Endothelial cell of umbilical vein (primary cell): ENCODE measurements at regions not wholly inside any gene's neighbourhood (a gene's known extent, or its start where the extent isn't known, plus 50 kb on each side); places are given as distances from the start of the nearest gene placed in this dataset.

Experiments used
- BruUV-seq: library from RNA; stranded (reverse); fragments of 400-500 nt; replicated peaks from 2 replicates; lab custom pipeline; 2021; lab: Mats Ljungman, UMichigan
- CTCF ChIA-PET: fragments of 300-600, 350-600 bp; sonication (Branson Sonifier 250); formaldehyde crosslinking; loops from one replicate; lab custom pipeline; 2021; ENCODE audit warnings: antibody characterized with exemption, inconsistent platforms; lab: Charles Lee
- POLR2A ChIA-PET: fragments of 300-600, 350-600 bp; sonication (Branson Sonifier 250); formaldehyde crosslinking; loops from one replicate; lab custom pipeline; 2021; ENCODE audit warnings: antibody characterized with exemption, inconsistent platforms; lab: Charles Lee
- DNase-seq: peaks from one replicate; pipeline ENCODE4 v3.0.0-alpha.2; 2011; ENCODE audit warnings: low read depth, low spot score
- FAIRE-seq: peaks from 2 replicates; lab custom pipeline; 2011; peaks lifted over from hg19 to GRCh38; lab: Jason Lieb, UNC
- H2AFZ ChIP-seq: 2 replicates; pipeline ENCODE4 v1.6.0; 2012; ENCODE audit warnings: low read depth, low read length, control low read depth, inconsistent platforms
- H3K27ac ChIP-seq: 2 replicates; pipeline ENCODE4 v1.5.1; 2011; ENCODE audit warnings: low read depth, mild to moderate bottlenecking, control low read depth, low read length, moderate library complexity; ENCODE audit not compliant: insufficient read depth
- H3K27me3 ChIP-seq, 2 experiments: 2 replicates each; pipeline versions ENCODE4 v1.6.0 to v1.6.1; 2011; ENCODE audit warnings: low read length in 2 of 2, mixed read lengths in 1 of 2; ENCODE audit not compliant: control insufficient read depth in 2 of 2, insufficient read depth in 2 of 2
- H3K36me3 ChIP-seq, 2 experiments: 2 replicates in 1 of 2; 3 replicates in 1 of 2; pipeline ENCODE4 v1.5.1; 2011; ENCODE audit warnings: low read length in 2 of 2, mild to moderate bottlenecking in 1 of 2, moderate library complexity in 1 of 2; ENCODE audit not compliant: control insufficient read depth in 2 of 2, insufficient read depth in 2 of 2; ENCODE audit errors: extremely low read depth in 1 of 2
- H3K4me1 ChIP-seq: 3 replicates; pipeline ENCODE4 v1.5.1; 2011; ENCODE audit warnings: mild to moderate bottlenecking, low read length; ENCODE audit not compliant: control insufficient read depth, insufficient read depth; ENCODE audit errors: extremely low read depth
- H3K4me2 ChIP-seq: 2 replicates; pipeline ENCODE4 v1.6.1; 2011; ENCODE audit warnings: low read length, control low read depth, mixed read lengths; ENCODE audit not compliant: insufficient read depth
- H3K4me3 ChIP-seq, 3 experiments: fragments of 200-600 bp in 1 of 3; sonication (generic), shearing (Covaris generic) in 1 of 3; replicated peaks in 1 of 3; 2 replicates each; pipeline ENCODE4 v1.5.1; 2011 to 2016; ENCODE audit warnings: control low read depth in 3 of 3, low read length in 3 of 3, mild to moderate bottlenecking in 2 of 3, inconsistent platforms in 1 of 3, low read depth in 1 of 3, moderate library complexity in 1 of 3; ENCODE audit not compliant: insufficient read depth in 1 of 3
- H3K79me2 ChIP-seq: 2 replicates; pipeline ENCODE4 v1.6.0; 2012; ENCODE audit warnings: low read length, inconsistent platforms; ENCODE audit not compliant: control insufficient read depth, insufficient read depth
- H3K9ac ChIP-seq: replicated peaks from 2 replicates; pipeline ENCODE3; 2011; ENCODE audit warnings: low read length, control low read depth; ENCODE audit not compliant: insufficient read depth; ENCODE audit errors: extremely low read depth
- H3K9me1 ChIP-seq: replicated peaks from 3 replicates; pipeline ENCODE4 v1.6.0; 2011; ENCODE audit warnings: mild to moderate bottlenecking, low read length; ENCODE audit not compliant: control insufficient read depth, insufficient read depth; ENCODE audit errors: extremely low read depth
- H3K9me3 ChIP-seq: replicated peaks from 2 replicates; pipeline ENCODE4 v1.5.1; 2012; ENCODE audit warnings: low read length, inconsistent platforms; ENCODE audit not compliant: control insufficient read depth, insufficient read depth
- H4K20me1 ChIP-seq: replicated peaks from 2 replicates; pipeline ENCODE3; 2011; ENCODE audit warnings: mild to moderate bottlenecking, low read length; ENCODE audit not compliant: control insufficient read depth, insufficient read depth; ENCODE audit errors: extremely low read depth
- EZH2 ChIP-seq: IDR thresholded peaks from 2 replicates; pipeline ENCODE4 v1.6.1; 2012; ENCODE audit warnings: borderline replicate concordance, low read depth, mild to moderate bottlenecking, moderate library complexity, low read length, inconsistent platforms; ENCODE audit not compliant: severe bottlenecking
- FOS ChIP-seq: IDR thresholded peaks from 2 replicates; pipeline ENCODE4 v1.6.1; 2011; ENCODE audit warnings: mild to moderate bottlenecking, low read length, moderate library complexity, borderline replicate concordance; ENCODE audit not compliant: insufficient read depth
- GATA2 ChIP-seq: IDR thresholded peaks from 2 replicates; pipeline ENCODE4 v1.7.0; 2011; ENCODE audit warnings: low read depth, mild to moderate bottlenecking, moderate library complexity, mixed read lengths, low read length; ENCODE audit not compliant: insufficient read length, insufficient read depth
- JUN ChIP-seq: IDR thresholded peaks from 2 replicates; pipeline ENCODE4 v1.6.1; 2011; ENCODE audit warnings: borderline replicate concordance, low read depth; ENCODE audit not compliant: insufficient read length, insufficient read depth
- MYC ChIP-seq: IDR thresholded peaks from one replicate; pipeline ENCODE4 v1.6.1; 2011; ENCODE audit warnings: mild to moderate bottlenecking, low read depth, low read length
- POLR2A ChIP-seq: IDR thresholded peaks from 2 replicates; pipeline ENCODE4 v1.6.1; 2012; ENCODE audit warnings: low read depth, mild to moderate bottlenecking, control low read depth, low read length
- POLR2AphosphoS5 ChIP-seq: IDR thresholded peaks from 2 replicates; pipeline ENCODE4 v1.6.1; 2012; ENCODE audit warnings: low read depth, mild to moderate bottlenecking, control low read depth, low read length, moderate library complexity; ENCODE audit not compliant: insufficient read depth
- dilution Hi-C: fragments of 300-500 bp; cut with MboI; formaldehyde crosslinking; loops from one replicate; pipeline ENCODE4 v1.15.0; 2019; ENCODE audit warnings: low sequenced_read_pairs; ENCODE audit not compliant: extremely low pct_ligation_motif_present
- intact Hi-C: fragments of 100-400 bp; cut with micrococcal nuclease; formaldehyde crosslinking; loops from one replicate; pipeline ENCODE4 v1.10.0; 2022
- TF ChIP-seq, protein P1 (sequence below): IDR thresholded peaks from 2 replicates; pipeline ENCODE4 v1.6.1; 2011; ENCODE audit not compliant: insufficient read depth, insufficient read length
- TF ChIP-seq, protein P2 (sequence below), 2 donors: IDR thresholded peaks; 1 replicate in 1 of 2; 2 replicates in 1 of 2; pipeline ENCODE4 v1.5.1; 2011; ENCODE audit warnings: low read length in 2 of 2, mild to moderate bottlenecking in 2 of 2, moderate library complexity in 2 of 2, control low read depth in 1 of 2, inconsistent platforms in 1 of 2, low read depth in 1 of 2; ENCODE audit not compliant: insufficient read depth in 1 of 2; ENCODE audit errors: extremely low read depth in 1 of 2

DNA sequence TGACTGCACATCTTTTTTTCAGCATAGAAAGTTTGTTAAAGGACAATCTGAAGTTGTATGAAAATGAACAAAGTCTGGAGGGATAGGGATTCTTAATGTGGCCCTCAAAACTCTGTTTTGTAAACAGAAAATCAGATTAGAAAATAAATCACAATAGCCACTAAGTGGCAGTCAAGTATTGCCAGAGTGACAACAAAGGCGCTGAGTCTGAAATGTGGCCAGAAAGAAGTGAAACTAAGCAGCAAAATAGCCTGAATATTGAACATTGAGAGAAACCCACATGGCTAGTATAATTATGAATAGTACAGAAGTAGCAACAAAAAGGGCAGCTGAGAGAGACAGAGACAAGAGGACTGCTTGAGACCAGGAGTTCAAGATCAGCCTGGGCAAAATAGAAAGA, 81.1 kb upstream of the CT45A1 start:
- Histone ChIP-seq H2AFZ (no peak overlapping the region), H3K9me1 (no peaks in the 10 kb centered on the region), H3K79me2 (no peaks in the 10 kb centered on the region), H3K27ac (no peak overlapping the region), H3K36me3 (no peaks in the 10 kb centered on the region), H3K4me2 (no peak overlapping the region), H4K20me1 (no peaks in the 10 kb centered on the region), H3K27me3 (no peaks in the 10 kb centered on the region), H3K9ac (no peak overlapping the region), H3K9me3 (no peaks in the 10 kb centered on the region), H3K4me3 (no peak overlapping the region), H3K4me1 (no peaks in the 10 kb centered on the region)
- BruUV-seq = no TSS peak
- ChIA-PET POLR2A (no interaction called here), CTCF (no interaction called here)
- TF ChIP-seq FOS = no peak
- TF ChIP-seq GATA2 = no peak
- TF ChIP-seq EZH2 = no peak
- no peak for TF ChIP-seq MYC
- no peak for TF ChIP-seq POLR2AphosphoS5
- TF ChIP-seq, protein P1, sequence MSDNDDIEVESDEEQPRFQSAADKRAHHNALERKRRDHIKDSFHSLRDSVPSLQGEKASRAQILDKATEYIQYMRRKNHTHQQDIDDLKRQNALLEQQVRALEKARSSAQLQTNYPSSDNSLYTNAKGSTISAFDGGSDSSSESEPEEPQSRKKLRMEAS = no peak
- no peak for TF ChIP-seq POLR2A
- TF ChIP-seq, protein P2, sequence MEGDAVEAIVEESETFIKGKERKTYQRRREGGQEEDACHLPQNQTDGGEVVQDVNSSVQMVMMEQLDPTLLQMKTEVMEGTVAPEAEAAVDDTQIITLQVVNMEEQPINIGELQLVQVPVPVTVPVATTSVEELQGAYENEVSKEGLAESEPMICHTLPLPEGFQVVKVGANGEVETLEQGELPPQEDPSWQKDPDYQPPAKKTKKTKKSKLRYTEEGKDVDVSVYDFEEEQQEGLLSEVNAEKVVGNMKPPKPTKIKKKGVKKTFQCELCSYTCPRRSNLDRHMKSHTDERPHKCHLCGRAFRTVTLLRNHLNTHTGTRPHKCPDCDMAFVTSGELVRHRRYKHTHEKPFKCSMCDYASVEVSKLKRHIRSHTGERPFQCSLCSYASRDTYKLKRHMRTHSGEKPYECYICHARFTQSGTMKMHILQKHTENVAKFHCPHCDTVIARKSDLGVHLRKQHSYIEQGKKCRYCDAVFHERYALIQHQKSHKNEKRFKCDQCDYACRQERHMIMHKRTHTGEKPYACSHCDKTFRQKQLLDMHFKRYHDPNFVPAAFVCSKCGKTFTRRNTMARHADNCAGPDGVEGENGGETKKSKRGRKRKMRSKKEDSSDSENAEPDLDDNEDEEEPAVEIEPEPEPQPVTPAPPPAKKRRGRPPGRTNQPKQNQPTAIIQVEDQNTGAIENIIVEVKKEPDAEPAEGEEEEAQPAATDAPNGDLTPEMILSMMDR (IDR thresholded peaks at IDR 0.05; ENCODE audit: extremely low read depth in 1 of 2, insufficient read depth in 1 of 2, low read depth in 1 of 2, low read length in 2 of 2) = no peak
- TF ChIP-seq JUN = no peak
- peak; percentile 37 for FAIRE-seq
- dilution Hi-C loops (no loop called here), intact Hi-C loops (no loop called here)
- DNase-seq = no peak
